ENCODE measurements at regions not wholly inside any gene's neighbourhood (a gene's known extent, or its start where the extent isn't known, plus 50 kb on each side); places are given as distances from the start of the nearest gene placed in this dataset.
"Not testable (repeated sequence)": the region's sequence is repeated elsewhere in the genome, so short reads cannot be mapped to it uniquely, and the experiment has no call there.

GRCh38 chr1:29396438-29397255 lies 160.3 kb downstream of the PTPRU start:
- DNase-seq = no peak

- DNase-seq = no peak
Observed at GRCh38 chr1:29395736-29396437, 159.6 kb downstream of the PTPRU start.

- peak; percentile 25 for DNase-seq
Observed at GRCh38 chr1:29394521-29395225, 158.4 kb downstream of the PTPRU start.

GRCh38 chr1:29393451-29393826 lies 157.1 kb downstream of the PTPRU start:
- DNase-seq = no peak

- DNase-seq = no peak
Observed at GRCh38 chr1:29392486-29393450, 156.4 kb downstream of the PTPRU start.

GRCh38 chr1:29392036-29392435 lies 155.7 kb downstream of the PTPRU start:
- no peak for DNase-seq

GRCh38 chr1:29391362-29391880 lies 155.1 kb downstream of the PTPRU start:
- DNase-seq = no peak

DNA sequence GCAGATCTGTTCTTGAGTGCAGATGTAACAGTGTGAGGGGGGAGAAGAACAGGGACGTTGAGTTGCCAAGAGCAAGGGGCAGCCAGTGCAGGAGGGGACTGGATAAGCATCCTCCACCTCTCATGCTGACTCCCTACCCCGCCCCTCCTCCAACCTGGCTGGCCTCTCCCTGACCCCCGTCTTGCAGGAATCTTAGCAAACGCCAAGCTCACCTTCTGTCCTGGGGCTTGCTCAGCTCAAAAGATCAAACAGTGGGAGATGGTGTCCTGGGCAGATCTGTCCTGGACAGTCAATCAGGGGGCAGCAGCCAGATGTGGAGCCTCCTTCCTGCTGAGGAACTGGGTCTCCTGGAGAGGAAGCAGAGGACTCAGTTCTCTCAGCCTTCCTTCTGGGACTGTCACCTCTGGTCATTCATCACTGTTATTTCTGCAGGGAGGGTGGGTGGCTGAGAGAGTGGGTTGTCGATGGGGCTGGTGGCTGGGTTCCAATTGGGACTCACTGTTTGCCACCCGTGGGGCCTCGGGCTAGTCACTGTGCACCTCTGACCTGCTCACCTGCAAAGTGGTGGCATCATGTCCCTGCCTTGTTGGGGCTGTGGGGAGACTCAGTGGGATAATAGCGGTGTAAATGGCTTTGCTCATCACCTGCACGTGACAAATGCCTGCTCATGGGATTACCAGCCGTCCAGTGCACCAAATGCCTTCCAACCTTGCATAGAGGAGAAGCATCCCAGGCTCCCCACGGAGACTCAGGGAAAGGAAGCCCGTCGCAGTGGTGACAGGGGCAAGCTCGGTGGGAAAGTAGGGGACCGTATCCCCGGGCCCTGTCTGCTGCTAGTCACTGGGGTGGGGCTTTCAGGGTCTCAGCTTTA lies 154.4 kb downstream of the PTPRU start:
- peak; percentile 34 for DNase-seq

DNA sequence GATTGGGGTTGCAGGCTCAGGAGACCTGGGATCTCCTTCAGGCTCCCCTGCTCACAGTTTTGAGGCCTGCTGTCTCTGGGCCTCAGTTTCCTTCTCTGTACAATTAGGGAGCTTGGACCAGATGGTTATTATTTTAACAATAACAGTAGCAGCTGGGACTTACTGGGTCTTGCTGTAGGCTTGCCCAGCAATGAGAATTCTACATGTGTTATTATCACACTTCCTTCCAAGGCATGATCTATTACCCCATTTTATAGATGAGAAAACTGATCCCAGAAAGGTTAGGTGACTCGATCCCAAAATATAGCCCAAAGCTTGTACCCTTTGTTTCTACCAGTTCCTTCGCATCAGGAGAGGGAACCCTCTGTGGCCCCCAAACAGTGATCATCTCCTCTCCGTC lies 153.8 kb downstream of the PTPRU start:
- no peak for DNase-seq

GRCh38 chr1:29389533-29390041 lies 153.3 kb downstream of the PTPRU start:
- DNase-seq = peak; percentile 19

DNA sequence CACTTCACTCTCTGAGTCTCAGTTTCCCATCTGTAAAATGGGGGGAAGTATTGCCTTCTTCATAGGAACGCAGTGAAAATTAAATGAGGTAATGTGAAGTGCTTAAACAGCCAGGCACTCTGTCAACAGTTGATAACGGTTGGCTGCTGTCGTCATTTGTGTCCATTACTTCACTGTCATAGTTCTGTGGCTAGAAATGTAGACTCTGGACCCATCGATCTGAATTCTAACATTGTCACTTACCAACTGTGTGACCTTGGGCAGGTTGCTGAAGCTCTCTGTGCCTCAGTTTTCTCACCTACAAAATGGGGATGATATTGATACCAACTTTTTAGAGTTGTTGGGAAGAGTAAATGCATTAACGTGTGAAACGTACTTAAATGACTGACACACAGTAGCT lies 152.6 kb downstream of the PTPRU start:
- DNase-seq = no peak

DNA sequence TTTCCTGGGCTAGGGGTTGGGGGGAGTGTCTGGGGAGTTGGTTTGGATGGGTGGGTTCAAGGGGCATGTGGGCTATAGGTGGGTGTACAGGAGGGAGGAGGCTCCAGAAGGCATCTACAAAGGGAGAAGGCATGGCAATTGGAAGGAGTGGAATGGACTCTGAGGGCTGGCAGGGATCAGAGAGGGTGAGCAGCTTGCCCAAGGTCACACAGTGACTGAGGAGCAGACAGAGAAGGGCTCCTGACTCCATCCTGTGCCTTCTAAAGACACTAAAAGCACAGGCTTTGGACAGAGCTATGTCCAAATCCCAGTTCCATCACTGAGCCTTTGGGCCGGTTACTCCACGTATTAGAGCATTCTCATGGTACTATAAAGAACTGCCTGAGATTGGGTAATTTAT lies 151.8 kb downstream of the PTPRU start:
- DNase-seq = no peak

DNA sequence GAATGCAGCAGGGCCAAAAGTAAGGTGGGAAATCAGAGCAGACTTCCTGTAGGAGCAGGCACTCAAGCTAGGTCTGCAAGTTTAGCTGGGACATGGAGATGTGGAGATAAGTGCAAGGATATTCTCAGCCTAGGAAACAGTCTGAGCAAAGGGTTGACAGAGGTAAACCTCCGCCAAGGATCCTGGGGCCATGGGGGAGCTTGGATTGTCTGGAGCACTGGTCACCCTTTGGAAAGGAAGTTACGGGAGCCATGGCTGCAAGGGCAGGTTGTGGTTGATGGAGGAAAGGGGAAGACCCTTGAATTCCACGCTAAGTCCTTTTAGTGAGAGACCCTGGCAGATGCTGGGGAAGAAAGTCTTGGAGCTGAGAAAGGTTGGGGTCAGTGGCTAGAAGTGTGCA lies 150.9 kb downstream of the PTPRU start:
- no peak for DNase-seq

DNA sequence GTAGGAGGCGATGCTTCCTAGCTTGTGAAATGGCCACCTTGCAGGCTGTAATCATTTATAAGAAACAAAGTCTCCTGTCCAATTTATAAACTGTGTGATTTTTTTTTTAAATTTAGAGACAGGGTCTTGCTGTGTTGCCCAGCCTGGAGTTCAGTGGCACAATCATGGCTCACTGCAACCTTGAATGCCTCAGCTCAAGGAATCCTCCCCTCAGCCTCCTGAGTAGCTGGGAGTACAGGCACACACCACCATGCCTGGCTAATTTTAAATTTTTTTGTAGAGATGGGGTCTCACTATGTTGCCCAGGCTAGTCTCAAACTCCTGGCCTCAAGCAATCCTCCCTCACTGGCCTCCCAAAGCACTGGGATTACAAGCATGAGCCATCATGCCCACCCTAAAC lies 150.1 kb downstream of the PTPRU start:
- DNase-seq = not testable (repeated sequence)

DNA sequence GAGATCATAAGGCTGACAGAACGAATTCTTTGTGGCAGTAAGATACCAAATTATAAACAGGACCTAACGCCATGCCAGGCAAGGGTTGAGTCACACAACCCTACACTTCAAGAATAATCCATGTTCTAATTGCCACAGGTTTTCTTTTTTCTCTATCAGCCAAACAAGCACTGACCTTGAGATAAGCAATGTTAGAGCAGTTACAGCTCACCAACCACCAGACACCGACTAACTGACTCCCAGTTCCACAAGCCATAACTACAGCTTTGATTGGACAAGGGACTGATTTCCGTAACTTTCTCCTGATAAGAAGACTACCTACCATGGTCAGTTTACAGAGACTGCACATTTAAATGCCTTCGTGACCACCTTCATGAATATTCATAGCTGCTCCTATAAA lies 149.6 kb downstream of the PTPRU start:
- no peak for DNase-seq

GRCh38 chr1:29384496-29385015 lies 148.2 kb downstream of the PTPRU start:
- no peak for DNase-seq

DNA sequence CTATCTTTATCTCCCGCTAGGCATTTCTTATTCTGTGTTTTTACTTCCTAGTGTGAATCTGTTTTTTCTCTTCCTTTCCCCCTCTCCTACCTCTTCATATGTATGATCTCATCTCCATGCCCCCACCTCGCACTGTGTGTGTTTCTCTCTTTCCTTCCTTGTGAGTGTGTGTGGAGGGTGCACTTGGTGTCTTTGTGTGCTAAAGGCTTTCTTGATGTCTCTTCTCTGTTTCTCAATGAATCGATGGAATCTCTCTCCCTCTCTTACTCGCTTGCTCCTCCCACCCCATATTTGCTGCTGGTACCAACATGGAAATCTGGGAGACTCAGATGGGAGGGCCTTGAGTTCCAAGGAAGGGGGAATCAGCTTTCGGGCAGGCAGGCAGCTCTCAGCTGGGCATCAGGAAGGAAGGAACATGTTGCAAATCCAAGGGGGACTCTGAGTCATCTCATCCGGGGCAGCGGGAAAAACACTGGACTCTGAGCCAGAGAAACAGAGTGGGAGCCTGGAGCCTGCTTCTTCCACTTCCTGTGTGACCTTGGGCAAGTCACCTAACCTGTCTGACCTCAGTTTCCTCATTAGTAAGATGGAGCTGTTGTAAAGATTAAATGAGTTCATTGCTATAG lies 147.5 kb downstream of the PTPRU start:
- DNase-seq = peak; percentile 2

GRCh38 chr1:29382851-29383745 lies 146.8 kb downstream of the PTPRU start:
- DNase-seq = no peak

DNA sequence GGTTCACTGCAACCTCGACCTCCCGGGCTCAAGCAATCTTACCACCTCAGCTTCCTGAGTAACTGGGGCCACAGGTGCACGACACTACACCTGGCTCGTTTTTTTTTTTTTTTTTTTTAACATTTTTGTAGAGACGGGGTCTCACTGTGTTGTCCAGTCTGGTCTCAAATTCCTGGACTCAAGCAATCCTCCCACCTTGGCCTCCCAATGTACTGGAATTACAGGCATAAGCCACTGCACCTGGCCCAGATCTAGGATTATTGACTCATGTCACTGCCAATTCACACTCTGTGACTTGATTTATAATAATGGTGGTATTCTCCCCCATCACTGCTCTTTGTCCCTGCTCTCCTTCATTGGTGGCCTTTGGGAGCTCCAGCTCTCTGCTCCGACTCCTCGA lies 145.1 kb downstream of the PTPRU start:
- no peak for DNase-seq
